ENCODE measurements at regions not wholly inside any gene's neighbourhood (a gene's known extent, or its start where the extent isn't known, plus 50 kb on each side); places are given as distances from the start of the nearest gene placed in this dataset.
A peak's percentile ranks its signal among the peaks of the same experiment; 100 is the strongest.

GRCh38 chr2:173821451-173821850 is 143.7 kb downstream of the SP3 start:
- WGBS (ENCODE audit: insufficient coverage) = 89% methylated on average over 8 of the region's 9 CpGs
- Histone ChIP-seq H3K27me3 (ENCODE audit: control insufficient read depth, insufficient read depth, low read length) (no peaks in the 10 kb centered on the region), H3K27ac (ENCODE audit: low read depth, low read length) (no peak overlapping the region)

GRCh38 chr2:173822889-173823542 is 142.2 kb downstream of the SP3 start:
- H3K27ac ChIP-seq (ENCODE audit: low read depth, low read length) = no peak overlapping the region
- WGBS (ENCODE audit: insufficient coverage) = 79% methylated on average over 3 of the region's 6 CpGs
- no peaks in the 10 kb centered on the region for H3K27me3 ChIP-seq (ENCODE audit: control insufficient read depth, insufficient read depth, low read length)
- DNase-seq (ENCODE audit: low read depth in 4 of 6, low spot score in 6 of 6) = no peak
- no peaks in the 10 kb centered on the region for H3K9me3 ChIP-seq (ENCODE audit: control insufficient read depth, insufficient read depth, low read length)
- no peaks in the 10 kb centered on the region for H3K36me3 ChIP-seq (ENCODE audit: control insufficient read depth, insufficient read depth, low read length)
- H3K4me1 ChIP-seq (ENCODE audit: control insufficient read depth, insufficient read depth, low read length) = no peaks in the 10 kb centered on the region
- no peak overlapping the region for H3K4me3 ChIP-seq (ENCODE audit: low read depth, low read length)

More at GRCh38 chr2:173821451-173821850, 143.7 kb downstream of the SP3 start:
- Histone ChIP-seq H3K4me1 (ENCODE audit: control insufficient read depth, insufficient read depth, low read length) (no peaks in the 10 kb centered on the region), H3K9me3 (ENCODE audit: control insufficient read depth, insufficient read depth, low read length) (no peaks in the 10 kb centered on the region), H3K4me3 (ENCODE audit: low read depth, low read length) (no peak overlapping the region), H3K36me3 (ENCODE audit: control insufficient read depth, insufficient read depth, low read length) (no peaks in the 10 kb centered on the region)
- no peak for DNase-seq (ENCODE audit: low read depth in 4 of 6, low spot score in 6 of 6)

DNA sequence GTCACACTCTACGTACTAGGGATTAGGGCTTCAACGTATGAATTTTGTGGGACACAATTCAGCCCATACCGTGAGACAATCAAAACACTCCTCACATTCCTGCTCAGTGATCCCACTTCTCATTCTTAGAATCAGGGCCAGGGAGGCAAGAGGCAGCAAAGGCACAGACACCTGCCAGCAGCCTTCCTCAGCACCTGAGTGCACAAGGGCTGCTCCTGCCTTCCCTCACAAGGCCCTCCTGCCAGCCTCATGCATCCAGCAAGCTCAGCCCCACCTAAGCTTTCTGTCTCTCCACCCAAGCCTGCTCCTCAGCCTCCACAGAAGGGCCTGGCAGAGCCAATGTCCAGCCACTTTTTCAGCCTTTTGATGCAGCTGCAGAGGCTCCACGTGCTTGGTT is 141.6 kb downstream of the SP3 start:
- no peaks in the 10 kb centered on the region for H3K4me1 ChIP-seq (ENCODE audit: control insufficient read depth, insufficient read depth, low read length)
- H3K9me3 ChIP-seq (ENCODE audit: control insufficient read depth, insufficient read depth, low read length) = no peaks in the 10 kb centered on the region
- H3K27ac ChIP-seq (ENCODE audit: low read depth, low read length) = no peak overlapping the region
- H3K27me3 ChIP-seq (ENCODE audit: control insufficient read depth, insufficient read depth, low read length) = no peaks in the 10 kb centered on the region
- WGBS (ENCODE audit: insufficient coverage) = 90% methylated on average over 3 of the region's 4 CpGs
- no peak overlapping the region for H3K4me3 ChIP-seq (ENCODE audit: low read depth, low read length)
- DNase-seq (ENCODE audit: low read depth in 4 of 6, low spot score in 6 of 6) = no peak
- H3K36me3 ChIP-seq (ENCODE audit: control insufficient read depth, insufficient read depth, low read length) = no peaks in the 10 kb centered on the region

DNA sequence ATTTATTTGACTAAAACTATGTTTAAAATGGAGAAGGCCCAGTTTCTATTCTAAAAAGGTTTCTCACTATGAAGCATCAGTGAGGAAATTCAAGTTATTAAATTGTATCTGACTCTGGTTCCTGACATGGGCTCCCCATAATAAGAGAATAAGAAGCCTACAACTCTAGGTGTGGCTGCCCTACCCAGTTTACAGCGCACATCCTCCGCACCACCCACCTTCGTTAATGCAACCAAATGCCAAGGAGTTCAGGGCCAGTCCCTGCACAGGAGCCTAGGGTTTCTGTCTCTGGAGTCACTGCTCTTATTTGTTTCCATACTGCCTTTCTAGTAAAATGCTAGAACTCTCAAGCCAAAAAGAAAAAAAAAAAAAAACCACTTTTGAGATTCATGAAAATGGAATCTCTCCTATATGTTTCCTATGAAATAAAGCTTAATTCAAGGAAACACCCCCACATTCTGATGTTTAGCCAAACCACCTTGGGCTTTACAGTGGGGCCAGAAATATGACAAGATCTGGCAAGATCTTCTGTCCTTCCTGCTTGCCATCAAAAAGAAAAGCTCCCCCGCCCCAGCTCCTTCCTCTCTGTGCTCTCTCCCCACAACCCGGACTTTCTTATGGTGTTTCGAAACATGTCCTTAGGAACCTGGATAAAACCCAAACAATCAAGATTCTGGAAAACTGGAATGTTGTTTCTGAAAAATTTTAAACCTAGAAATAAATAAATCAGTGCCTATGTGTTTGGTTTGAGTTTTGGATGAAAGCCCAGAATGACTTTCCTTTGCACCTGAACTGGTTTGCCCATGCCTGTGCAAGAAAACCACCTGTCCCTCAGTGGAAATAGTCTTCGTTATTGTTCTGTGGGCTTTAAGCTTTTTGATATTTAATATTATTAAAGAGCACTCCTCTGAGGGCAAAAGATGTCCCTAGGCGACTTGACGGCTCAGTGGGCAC is 136.7 kb downstream of the SP3 start:
- peaks cover 8% of the 10 kb centered on the region for H3K4me1 ChIP-seq (ENCODE audit: control insufficient read depth, insufficient read depth, low read length)
- no peaks in the 10 kb centered on the region for H3K36me3 ChIP-seq (ENCODE audit: control insufficient read depth, insufficient read depth, low read length)
- DNase-seq (ENCODE audit: low read depth in 4 of 6, low spot score in 6 of 6) = no peak
- no peak overlapping the region for H3K27ac ChIP-seq (ENCODE audit: low read depth, low read length)
- H3K27me3 ChIP-seq (ENCODE audit: control insufficient read depth, insufficient read depth, low read length) = no peaks in the 10 kb centered on the region
- H3K4me3 ChIP-seq (ENCODE audit: low read depth, low read length) = no peak overlapping the region
- H3K9me3 ChIP-seq (ENCODE audit: control insufficient read depth, insufficient read depth, low read length) = no peaks in the 10 kb centered on the region
- 97% methylated on average over 5 of the region's 9 CpGs for WGBS (ENCODE audit: insufficient coverage)

GRCh38 chr2:173829727-173830126 is 135.4 kb downstream of the SP3 start:
- no peak overlapping the region for H3K4me3 ChIP-seq (ENCODE audit: low read depth, low read length)
- WGBS (ENCODE audit: insufficient coverage) = 92% methylated on average over 3 of the region's 4 CpGs
- H3K9me3 ChIP-seq (ENCODE audit: control insufficient read depth, insufficient read depth, low read length) = peaks cover under 1% of the 10 kb centered on the region
- H3K27ac ChIP-seq (ENCODE audit: low read depth, low read length) = peak overlapping the region; percentile 7
- DNase-seq (ENCODE audit: low read depth in 4 of 6, low spot score in 6 of 6) = no peak
- H3K36me3 ChIP-seq (ENCODE audit: control insufficient read depth, insufficient read depth, low read length) = no peaks in the 10 kb centered on the region
- no peaks in the 10 kb centered on the region for H3K27me3 ChIP-seq (ENCODE audit: control insufficient read depth, insufficient read depth, low read length)
- H3K4me1 ChIP-seq (ENCODE audit: control insufficient read depth, insufficient read depth, low read length) = peaks cover 8% of the 10 kb centered on the region

GRCh38 chr2:173830170-173830569 is 135.0 kb downstream of the SP3 start:
- no peak for DNase-seq (ENCODE audit: low read depth in 4 of 6, low spot score in 6 of 6)
- H3K4me3 ChIP-seq (ENCODE audit: low read depth, low read length) = no peak overlapping the region
- H3K27ac ChIP-seq (ENCODE audit: low read depth, low read length) = peak overlapping the region; percentile 7
- no peaks in the 10 kb centered on the region for H3K27me3 ChIP-seq (ENCODE audit: control insufficient read depth, insufficient read depth, low read length)
- H3K9me3 ChIP-seq (ENCODE audit: control insufficient read depth, insufficient read depth, low read length) = peaks cover 1% of the 10 kb centered on the region
- WGBS (ENCODE audit: insufficient coverage) = 88% methylated on average over 2 of the region's 4 CpGs
- H3K36me3 ChIP-seq (ENCODE audit: control insufficient read depth, insufficient read depth, low read length) = no peaks in the 10 kb centered on the region
- H3K4me1 ChIP-seq (ENCODE audit: control insufficient read depth, insufficient read depth, low read length) = peaks cover 8% of the 10 kb centered on the region

- peaks cover 8% of the 10 kb centered on the region for H3K4me1 ChIP-seq (ENCODE audit: control insufficient read depth, insufficient read depth, low read length)
- H3K36me3 ChIP-seq (ENCODE audit: control insufficient read depth, insufficient read depth, low read length) = no peaks in the 10 kb centered on the region
- peaks cover 1% of the 10 kb centered on the region for H3K9me3 ChIP-seq (ENCODE audit: control insufficient read depth, insufficient read depth, low read length)
- 61% methylated on average over 6 of the region's 11 CpGs for WGBS (ENCODE audit: insufficient coverage)
- peak overlapping the region; percentile 50 for H3K27ac ChIP-seq (ENCODE audit: low read depth, low read length)
- DNase-seq (ENCODE audit: low read depth in 4 of 6, low spot score in 6 of 6) = peak in 1 of 6 donors; percentile 60
- H3K27me3 ChIP-seq (ENCODE audit: control insufficient read depth, insufficient read depth, low read length) = no peaks in the 10 kb centered on the region
- H3K4me3 ChIP-seq (ENCODE audit: low read depth, low read length) = no peak overlapping the region
Measured at GRCh38 chr2:173831312-173832229, 133.6 kb downstream of the SP3 start.

DNA sequence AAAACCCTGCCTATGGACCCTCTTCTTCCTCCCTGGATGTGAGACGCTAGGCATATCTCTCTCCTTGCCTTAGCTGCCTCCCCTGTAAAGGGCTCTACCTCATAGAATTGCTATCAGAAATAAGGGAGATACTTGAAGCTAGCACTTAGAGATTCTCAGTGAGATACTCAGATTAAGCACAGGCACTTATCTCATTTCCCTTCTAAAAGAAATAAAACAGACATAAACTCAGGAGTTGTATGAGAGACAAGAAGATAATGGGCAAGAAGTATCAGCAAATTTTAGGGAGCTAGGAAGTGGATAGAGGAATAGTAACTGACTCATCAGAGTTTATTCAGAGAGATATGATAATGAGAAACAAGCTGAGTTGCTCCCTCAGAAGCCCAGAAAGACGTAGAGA is 131.0 kb downstream of the SP3 start:
- Histone ChIP-seq H3K27ac (ENCODE audit: low read depth, low read length) (no peak overlapping the region), H3K4me3 (ENCODE audit: low read depth, low read length) (no peak overlapping the region), H3K4me1 (ENCODE audit: control insufficient read depth, insufficient read depth, low read length) (peaks cover 8% of the 10 kb centered on the region), H3K9me3 (ENCODE audit: control insufficient read depth, insufficient read depth, low read length) (peaks cover 1% of the 10 kb centered on the region), H3K36me3 (ENCODE audit: control insufficient read depth, insufficient read depth, low read length) (no peaks in the 10 kb centered on the region), H3K27me3 (ENCODE audit: control insufficient read depth, insufficient read depth, low read length) (no peaks in the 10 kb centered on the region)
- DNase-seq (ENCODE audit: low read depth in 4 of 6, low spot score in 6 of 6) = no peak
- WGBS (ENCODE audit: insufficient coverage) = 86% methylated on average over 1 of the region's 2 CpGs

DNA sequence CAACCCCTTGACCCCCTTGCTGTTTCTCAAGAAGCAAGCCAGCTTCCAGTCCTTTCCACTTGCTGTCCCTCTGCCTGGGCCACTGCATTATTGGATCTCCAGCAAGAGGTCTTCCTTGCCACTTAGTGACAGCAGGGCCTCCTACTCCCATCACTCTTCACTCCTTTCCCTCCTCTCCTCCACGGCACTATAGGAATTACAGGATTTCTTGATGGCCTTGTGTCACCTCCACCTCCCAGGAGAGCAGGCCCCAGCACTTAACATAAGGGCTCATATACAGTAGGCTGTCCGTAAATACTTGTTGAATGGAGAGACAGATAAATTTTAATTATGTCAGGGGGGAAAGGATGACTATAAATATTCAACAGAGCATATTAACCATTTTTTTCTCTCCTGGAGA is 129.4 kb downstream of the SP3 start:
- Histone ChIP-seq H3K36me3 (ENCODE audit: control insufficient read depth, insufficient read depth, low read length) (no peaks in the 10 kb centered on the region), H3K27ac (ENCODE audit: low read depth, low read length) (no peak overlapping the region), H3K27me3 (ENCODE audit: control insufficient read depth, insufficient read depth, low read length) (no peaks in the 10 kb centered on the region), H3K9me3 (ENCODE audit: control insufficient read depth, insufficient read depth, low read length) (peaks cover 1% of the 10 kb centered on the region), H3K4me1 (ENCODE audit: control insufficient read depth, insufficient read depth, low read length) (peaks cover 8% of the 10 kb centered on the region), H3K4me3 (ENCODE audit: low read depth, low read length) (no peak overlapping the region)
- DNase-seq (ENCODE audit: low read depth in 4 of 6, low spot score in 6 of 6) = no peak
- 71% methylated on average over 1 of the region's 2 CpGs for WGBS (ENCODE audit: insufficient coverage)

Measured in spinal cord (tissue), 9 donors.